HCT116 (cell line): ENCODE measurements at regions not wholly inside any gene's neighbourhood (a gene's known extent, or its start where the extent isn't known, plus 50 kb on each side); places are given as distances from the start of the nearest gene placed in this dataset.

Experiments
- ATAC-seq: fragments of 200-7000 bp; cut with Tn5 transposase; 2 replicates; pipeline ENCODE4 v1.9.1; 2020; ENCODE audit warnings: mild to moderate bottlenecking, moderate library complexity
- BruUV-seq: library from RNA; stranded (reverse); fragments of 400-500 nt; replicated peaks from 2 replicates; lab custom pipeline; 2021; lab: Mats Ljungman, UMichigan
- CTCF ChIA-PET: fragments of 300-600 bp; sonication (Branson Sonifier 250); formaldehyde crosslinking; loops from one replicate; lab custom pipeline; 2021; ENCODE audit warnings: antibody characterized with exemption; lab: Charles Lee
- POLR2A ChIA-PET: fragments of 300-600, 350-600 bp; sonication (Branson Sonifier 250); formaldehyde crosslinking; loops from one replicate; lab custom pipeline; 2021; ENCODE audit warnings: antibody characterized with exemption; lab: Charles Lee
- RAD21 ChIA-PET, 2 experiments: fragments of 300-600 bp; sonication (Branson Sonifier 250); formaldehyde crosslinking; loops; one replicate each; lab custom pipeline; 2023; ENCODE audit warnings: low total read pairs in 2 of 2; ENCODE audit not compliant: uncharacterized antibody in 2 of 2, unreplicated experiment in 2 of 2, low non-redundant PET in 1 of 2; lab: Charles Lee
- DNase-seq: peaks from one replicate; pipeline ENCODE4 v3.0.0-alpha.2; 2010; ENCODE audit warnings: low read depth, low spot score
- H2AFZ ChIP-seq: fragments of 200-600 bp; shearing (Covaris generic), sonication (generic); 2 replicates; pipeline ENCODE4 v1.6.1; 2017; ENCODE audit warnings: low read depth, mixed run types, mixed read lengths, antibody characterized with exemption, low read length; ENCODE audit not compliant: poor library complexity, severe bottlenecking
- H3K27ac ChIP-seq: 2 replicates; pipeline ENCODE4 v1.5.1; 2012; ENCODE audit warnings: low read depth, low read length
- H3K27me3 ChIP-seq: fragments of 200-600 bp; sonication (generic); 2 replicates; pipeline ENCODE4 v1.6.1; 2016; ENCODE audit warnings: mixed run types, low read length, mixed read lengths; ENCODE audit not compliant: insufficient read depth
- H3K36me3 ChIP-seq, 2 experiments: fragments of 200-500 bp in 1 of 2; fragments of 200-600 bp in 1 of 2; sonication (Bioruptor generic) in 1 of 2; sonication (generic) in 1 of 2; 2 replicates each; pipeline versions ENCODE4 v1.5.1 to v1.6.1; 2014 to 2016; ENCODE audit warnings: low read length in 2 of 2, inconsistent platforms in 1 of 2, mixed read lengths in 1 of 2, mixed run types in 1 of 2; ENCODE audit not compliant: insufficient read depth in 2 of 2, control insufficient read depth in 1 of 2
- H3K4me1 ChIP-seq, 2 experiments: fragments of 200-600 bp in 1 of 2; sonication (generic) in 1 of 2; 2 replicates each; pipeline versions ENCODE4 v1.5.1 to v1.6.1; 2012 to 2017; ENCODE audit warnings: low read length in 2 of 2, inconsistent platforms in 1 of 2, mild to moderate bottlenecking in 1 of 2, mixed read lengths in 1 of 2, mixed run types in 1 of 2, moderate library complexity in 1 of 2; ENCODE audit not compliant: insufficient read depth in 2 of 2, control insufficient read depth in 1 of 2
- H3K4me2 ChIP-seq: fragments of 200-600 bp; sonication (generic); 2 replicates; pipeline ENCODE4 v1.6.1; 2017; ENCODE audit warnings: mixed run types, low read length, mixed read lengths
- H3K4me3 ChIP-seq, 2 experiments: fragments of 200-600 bp in 1 of 2; sonication (generic) in 1 of 2; replicated peaks in 1 of 2; 2 replicates each; pipeline ENCODE4 v1.5.1; 2011 to 2016; ENCODE audit warnings: low read length in 2 of 2, control low read depth in 1 of 2, low read depth in 1 of 2, mild to moderate bottlenecking in 1 of 2, mixed read lengths in 1 of 2, mixed run types in 1 of 2
- H3K79me2 ChIP-seq: fragments of 200-600 bp; sonication (generic); 2 replicates; pipeline ENCODE4 v1.6.1; 2017; ENCODE audit warnings: mild to moderate bottlenecking, mixed run types, low read length, moderate library complexity, mixed read lengths; ENCODE audit not compliant: insufficient read depth
- H3K9ac ChIP-seq: fragments of 200-600 bp; sonication (generic); 2 replicates; pipeline ENCODE4 v1.6.1; 2016; ENCODE audit warnings: low read length, mixed read lengths
- H3K9me2 ChIP-seq: fragments of 200-600 bp; sonication (generic), shearing (Covaris generic); 2 replicates; pipeline ENCODE4 v1.6.1; 2017; ENCODE audit warnings: mixed run types, mild to moderate bottlenecking, moderate library complexity; ENCODE audit not compliant: insufficient read depth
- H3K9me3 ChIP-seq, 2 experiments: fragments of 200-500 bp in 1 of 2; fragments of 200-600 bp in 1 of 2; sonication (Bioruptor generic) in 1 of 2; sonication (generic) in 1 of 2; 2 replicates each; pipeline ENCODE4 v1.6.1; 2014 to 2017; ENCODE audit warnings: low read length in 2 of 2, mixed read lengths in 2 of 2, inconsistent platforms in 1 of 2, low read depth in 1 of 2, mild to moderate bottlenecking in 1 of 2, mixed run types in 1 of 2, moderate library complexity in 1 of 2; ENCODE audit not compliant: control insufficient read depth in 1 of 2, insufficient read depth in 1 of 2
- H4K20me1 ChIP-seq: fragments of 200-600 bp; sonication (generic), shearing (Covaris generic); 2 replicates; pipeline ENCODE4 v1.6.1; 2017; ENCODE audit warnings: mixed run types, mild to moderate bottlenecking, moderate library complexity; ENCODE audit not compliant: insufficient read depth
- CBX3 ChIP-seq: IDR thresholded peaks from 2 replicates; pipeline ENCODE4 v1.6.1; 2012; ENCODE audit warnings: low read depth
- CEBPB ChIP-seq: IDR thresholded peaks from 2 replicates; pipeline ENCODE4 v1.6.1; 2012; ENCODE audit warnings: low read depth
- CTCF ChIP-seq, 3 experiments: fragments of 200-600 bp in 1 of 3; sonication (generic) in 1 of 3; IDR thresholded peaks in 2 of 3; conservative IDR thresholded peaks in 1 of 3; 2 replicates each; pipeline ENCODE4 v1.5.1; 2012 to 2017; ENCODE audit warnings: low read depth in 2 of 3, low read length in 2 of 3, antibody characterized with exemption in 1 of 3, borderline replicate concordance in 1 of 3, control low read depth in 1 of 3, mild to moderate bottlenecking in 1 of 3, mixed read lengths in 1 of 3, mixed run types in 1 of 3, moderate library complexity in 1 of 3; ENCODE audit not compliant: insufficient read depth in 1 of 3
- ELF1 ChIP-seq: IDR thresholded peaks from 2 replicates; pipeline ENCODE4 v1.6.1; 2012; ENCODE audit warnings: low read depth, borderline replicate concordance
- EZH2 ChIP-seq: fragments of 200-600 bp; sonication (generic); IDR thresholded peaks from 2 replicates; pipeline ENCODE4 v1.6.1; 2017; ENCODE audit warnings: antibody characterized with exemption, mixed run types
- FOSL1 ChIP-seq: IDR thresholded peaks from 2 replicates; pipeline ENCODE4 v1.6.1; 2012; ENCODE audit warnings: low read depth
- JUND ChIP-seq: IDR thresholded peaks from 2 replicates; pipeline ENCODE4 v1.6.1; 2012
- RAD21 ChIP-seq: IDR thresholded peaks from 2 replicates; pipeline ENCODE4 v1.6.1; 2012; ENCODE audit warnings: low read depth, mild to moderate bottlenecking
- SIN3A ChIP-seq: IDR thresholded peaks from 2 replicates; pipeline ENCODE4 v1.6.1; 2012; ENCODE audit warnings: low read depth
- SRF ChIP-seq: IDR thresholded peaks from 2 replicates; pipeline ENCODE4 v1.6.1; 2012; ENCODE audit warnings: low read depth
- TCF7L2 ChIP-seq: IDR thresholded peaks from 2 replicates; pipeline ENCODE4 v1.7.0; 2011; ENCODE audit warnings: borderline replicate concordance, inconsistent platforms; ENCODE audit not compliant: insufficient read depth, insufficient read length; ENCODE audit errors: extremely low read depth
- YY1 ChIP-seq: IDR thresholded peaks from 2 replicates; pipeline ENCODE4 v1.6.1; 2011; ENCODE audit warnings: low read length, low read depth, moderate library complexity, mild to moderate bottlenecking; ENCODE audit not compliant: insufficient replicate concordance; ENCODE audit errors: extremely low read depth
- ZFX ChIP-seq: fragments of 450-650 bp; IDR thresholded peaks from 2 replicates; pipeline ENCODE4 v1.6.1; 2017
- intact Hi-C: fragments of 100-400 bp; cut with micrococcal nuclease; formaldehyde crosslinking; loops from 2 replicates; pipeline ENCODE4 v1.10.0; 2022
- TF ChIP-seq, protein P1 (sequence below): IDR thresholded peaks from 2 replicates; pipeline ENCODE4 v1.6.1; 2011; ENCODE audit warnings: mild to moderate bottlenecking, low read length, moderate library complexity; ENCODE audit not compliant: insufficient replicate concordance; ENCODE audit errors: extremely low read depth

DNA sequence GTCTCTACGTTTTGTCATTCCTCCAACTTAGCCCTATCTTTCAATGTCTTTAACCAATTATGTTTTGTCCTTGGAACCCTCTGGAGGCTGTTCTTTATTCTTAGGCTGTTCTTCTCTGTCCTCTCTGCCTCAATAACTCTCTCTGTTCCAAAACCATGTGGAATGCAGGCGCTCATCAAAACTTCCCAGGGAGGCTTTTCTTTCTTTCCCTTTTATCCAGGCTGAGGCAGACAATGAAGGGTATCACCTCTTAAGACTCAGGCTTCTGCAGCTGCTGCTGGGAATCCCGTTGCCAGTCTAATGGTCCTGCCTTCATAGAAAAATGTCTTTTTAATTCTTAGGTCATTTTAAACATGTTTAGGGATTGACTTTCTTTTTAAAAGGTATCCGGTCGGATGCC is 544.7 kb downstream of the CDH26 start:
- H3K9ac ChIP-seq = no peak overlapping the region
- RAD21 ChIA-PET = no interaction called here
- CTCF ChIA-PET = no interaction called here
- no peaks in the 10 kb centered on the region for H3K27me3 ChIP-seq
- H3K36me3 ChIP-seq = no peaks in the 10 kb centered on the region
- ATAC-seq = no peak
- no peak overlapping the region for H3K4me3 ChIP-seq
- no peaks in the 10 kb centered on the region for H3K4me1 ChIP-seq
- H3K4me2 ChIP-seq = no peak overlapping the region
- no peak for TF ChIP-seq YY1
- TF ChIP-seq ZFX = no peak
- no peak for TF ChIP-seq EZH2
- TF ChIP-seq TCF7L2 = no peak
- TF ChIP-seq CTCF (IDR thresholded peaks at IDR 0.05 in 2 of 3, conservative IDR thresholded peaks at IDR 0.05 in 1 of 3; ENCODE audit: borderline replicate concordance in 1 of 3, insufficient read depth in 1 of 3, low read depth in 2 of 3, low read length in 2 of 3) = no peak
- TF ChIP-seq, protein P1, sequence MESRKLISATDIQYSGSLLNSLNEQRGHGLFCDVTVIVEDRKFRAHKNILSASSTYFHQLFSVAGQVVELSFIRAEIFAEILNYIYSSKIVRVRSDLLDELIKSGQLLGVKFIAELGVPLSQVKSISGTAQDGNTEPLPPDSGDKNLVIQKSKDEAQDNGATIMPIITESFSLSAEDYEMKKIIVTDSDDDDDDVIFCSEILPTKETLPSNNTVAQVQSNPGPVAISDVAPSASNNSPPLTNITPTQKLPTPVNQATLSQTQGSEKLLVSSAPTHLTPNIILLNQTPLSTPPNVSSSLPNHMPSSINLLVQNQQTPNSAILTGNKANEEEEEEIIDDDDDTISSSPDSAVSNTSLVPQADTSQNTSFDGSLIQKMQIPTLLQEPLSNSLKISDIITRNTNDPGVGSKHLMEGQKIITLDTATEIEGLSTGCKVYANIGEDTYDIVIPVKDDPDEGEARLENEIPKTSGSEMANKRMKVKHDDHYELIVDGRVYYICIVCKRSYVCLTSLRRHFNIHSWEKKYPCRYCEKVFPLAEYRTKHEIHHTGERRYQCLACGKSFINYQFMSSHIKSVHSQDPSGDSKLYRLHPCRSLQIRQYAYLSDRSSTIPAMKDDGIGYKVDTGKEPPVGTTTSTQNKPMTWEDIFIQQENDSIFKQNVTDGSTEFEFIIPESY = no peak
- TF ChIP-seq CBX3 = no peak
- no peak for TF ChIP-seq SIN3A
- no peak for TF ChIP-seq FOSL1
- TF ChIP-seq JUND = no peak
- TF ChIP-seq SRF = no peak
- TF ChIP-seq CEBPB = no peak
- TF ChIP-seq RAD21 = no peak
- TF ChIP-seq ELF1 = no peak
- no peaks in the 10 kb centered on the region for H4K20me1 ChIP-seq
- BruUV-seq = no TSS peak
- no peak overlapping the region for H2AFZ ChIP-seq
- no peaks in the 10 kb centered on the region for H3K79me2 ChIP-seq
- peaks cover 3 to 34% of the 10 kb centered on the region in 2 experiments; a peak in 2 of 4 replicates for H3K9me3 ChIP-seq
- H3K27ac ChIP-seq = no peak overlapping the region
- intact Hi-C loops = no loop called here
- POLR2A ChIA-PET = no interaction called here
- no peaks in the 10 kb centered on the region for H3K9me2 ChIP-seq
- no peak for DNase-seq
